Liver (tissue), 7 donors: ENCODE measurements at regions not wholly inside any gene's neighbourhood (a gene's known extent, or its start where the extent isn't known, plus 50 kb on each side); places are given as distances from the start of the nearest gene placed in this dataset.

Source experiments
- DNase-seq: peaks from one replicate; pipeline ENCODE4 v3.0.0-alpha.2; 2017; ENCODE audit warnings: low spot score
- H3K27ac ChIP-seq, 2 donors: one replicate each; pipeline ENCODE4 v1.7.0; 2013; ENCODE audit warnings: inconsistent platforms in 2 of 2, low read length in 2 of 2, control low read depth in 1 of 2, low read depth in 1 of 2, mild to moderate bottlenecking in 1 of 2
- H3K27me3 ChIP-seq, 4 donors: one replicate each; pipeline versions ENCODE4 v1.6.1 to v1.7.0; 2013; ENCODE audit warnings: low read length in 3 of 4, inconsistent platforms in 1 of 4, mild to moderate bottlenecking in 1 of 4, moderate library complexity in 1 of 4; ENCODE audit not compliant: control insufficient read depth in 4 of 4, insufficient read depth in 4 of 4
- H3K36me3 ChIP-seq, 4 donors: one replicate each; pipeline versions ENCODE4 v1.6.1 to v1.7.0; 2013; ENCODE audit warnings: low read length in 3 of 4, mild to moderate bottlenecking in 3 of 4, low read depth in 1 of 4, moderate library complexity in 1 of 4; ENCODE audit not compliant: control insufficient read depth in 4 of 4, insufficient read depth in 3 of 4
- H3K4me1 ChIP-seq, 4 donors: one replicate each; pipeline versions ENCODE4 v1.6.1 to v1.7.0; 2013; ENCODE audit warnings: low read length in 3 of 4, mild to moderate bottlenecking in 3 of 4, moderate library complexity in 1 of 4; ENCODE audit not compliant: control insufficient read depth in 4 of 4, insufficient read depth in 4 of 4
- H3K4me3 ChIP-seq, 3 donors: one replicate each; pipeline versions ENCODE4 v1.6.1 to v1.7.0; 2013; ENCODE audit warnings: low read length in 3 of 3, control low read depth in 1 of 3, low read depth in 1 of 3, mild to moderate bottlenecking in 1 of 3
- H3K9ac ChIP-seq, 2 donors: one replicate each; pipeline ENCODE4 v1.7.0; 2013; ENCODE audit warnings: low read length in 2 of 2, mild to moderate bottlenecking in 2 of 2, moderate library complexity in 2 of 2, control low read depth in 1 of 2, low read depth in 1 of 2
- H3K9me3 ChIP-seq, 4 donors: one replicate each; pipeline versions ENCODE4 v1.6.1 to v1.7.0; 2013; ENCODE audit warnings: low read length in 3 of 4; ENCODE audit not compliant: control insufficient read depth in 4 of 4
- EGR1 ChIP-seq, 2 donors: IDR thresholded peaks; 2 replicates each; pipeline ENCODE4 v1.6.1; 2016 to 2018; ENCODE audit warnings: antibody characterized with exemption in 2 of 2, low read depth in 2 of 2
- FOXA1 ChIP-seq: IDR thresholded peaks from 2 replicates; pipeline ENCODE4 v1.6.1; 2016; ENCODE audit warnings: antibody characterized with exemption
- FOXA2 ChIP-seq: IDR thresholded peaks from 2 replicates; pipeline ENCODE4 v1.6.1; 2016; ENCODE audit warnings: antibody characterized with exemption
- GABPA ChIP-seq, 2 donors: IDR thresholded peaks in 1 of 2; conservative IDR thresholded peaks in 1 of 2; 2 replicates each; pipeline ENCODE4 v1.6.1; 2016; ENCODE audit warnings: antibody characterized with exemption in 2 of 2, mild to moderate bottlenecking in 1 of 2, moderate library complexity in 1 of 2
- HNF4A ChIP-seq, 2 donors: conservative IDR thresholded peaks; 2 replicates each; pipeline ENCODE4 v1.6.1; 2016; ENCODE audit warnings: antibody characterized with exemption in 2 of 2, mild to moderate bottlenecking in 2 of 2
- HNF4G ChIP-seq: IDR thresholded peaks from 2 replicates; pipeline ENCODE4 v1.6.1; 2016; ENCODE audit warnings: antibody characterized with exemption
- JUND ChIP-seq, 2 donors: IDR thresholded peaks; 2 replicates each; pipeline ENCODE4 v1.6.1; 2016; ENCODE audit warnings: antibody characterized with exemption in 2 of 2
- NR2F2 ChIP-seq: IDR thresholded peaks from 2 replicates; pipeline ENCODE4 v1.6.1; 2016; ENCODE audit warnings: antibody characterized with exemption
- RAD21 ChIP-seq, 2 donors: IDR thresholded peaks; 2 replicates each; pipeline ENCODE4 v1.6.1; 2016; ENCODE audit warnings: antibody characterized with exemption in 2 of 2, mild to moderate bottlenecking in 2 of 2
- RXRA ChIP-seq, 2 donors: IDR thresholded peaks; 2 replicates each; pipeline ENCODE4 v1.6.1; 2017 to 2018; ENCODE audit warnings: antibody characterized with exemption in 2 of 2, mild to moderate bottlenecking in 1 of 2
- SP1 ChIP-seq: IDR thresholded peaks from 2 replicates; pipeline ENCODE4 v1.6.1; 2018; ENCODE audit warnings: antibody characterized with exemption, mild to moderate bottlenecking
- TAF1 ChIP-seq: conservative IDR thresholded peaks from 2 replicates; pipeline ENCODE4 v1.6.1; 2016; ENCODE audit warnings: antibody characterized with exemption, mild to moderate bottlenecking
- YY1 ChIP-seq: IDR thresholded peaks from 2 replicates; pipeline ENCODE4 v1.6.1; 2016; ENCODE audit warnings: antibody characterized with exemption, mild to moderate bottlenecking
- TF ChIP-seq, protein P1 (sequence below): IDR thresholded peaks from 2 replicates; pipeline ENCODE4 v1.6.1; 2016; ENCODE audit warnings: antibody characterized with exemption
- TF ChIP-seq, protein P2 (sequence below): IDR thresholded peaks from 2 replicates; pipeline ENCODE4 v1.6.1; 2016; ENCODE audit warnings: antibody characterized with exemption
- TF ChIP-seq, protein P3 (sequence below): IDR thresholded peaks from 2 replicates; pipeline ENCODE4 v1.6.1; 2016; ENCODE audit warnings: antibody characterized with exemption, mild to moderate bottlenecking
- TF ChIP-seq, protein P4 (sequence below): IDR thresholded peaks from 2 replicates; pipeline ENCODE4 v1.6.1; 2016; ENCODE audit warnings: antibody characterized with exemption
- TF ChIP-seq, protein P5 (sequence below): fragments of 150-350 bp; IDR thresholded peaks from 2 replicates; pipeline ENCODE4 v1.5.1; 2017; ENCODE audit warnings: improper control_type of control experiment, low read depth, low read length; ENCODE audit not compliant: missing input control
- donor health status: healthy.
- donor health status: healthy.
- donor health status: healthy.
- donor health status: healthy.

DNA sequence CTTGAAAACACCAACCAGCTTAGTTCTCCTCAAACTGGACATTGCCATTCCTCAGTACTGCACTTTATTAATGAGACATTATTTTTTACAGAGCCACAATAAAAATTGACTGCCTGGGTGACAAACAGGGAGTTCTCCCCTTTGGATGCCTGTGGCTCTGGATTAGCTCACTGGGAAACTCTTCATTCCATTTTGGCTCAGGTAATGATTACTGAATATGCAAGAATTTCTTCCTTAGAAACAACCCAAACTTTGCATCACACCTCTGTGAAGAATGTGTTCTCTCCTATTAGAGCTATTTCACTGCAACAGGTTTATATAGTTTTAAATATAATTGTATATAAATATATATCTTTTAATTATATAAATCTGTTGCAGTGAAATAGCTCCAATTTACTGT is 2065.8 kb downstream of the ARAP2 start:
- DNase-seq: no peak
- H3K36me3 ChIP-seq: no peaks in the 10 kb centered on the region
- no peaks in the 10 kb centered on the region for H3K4me1 ChIP-seq
- H3K4me3 ChIP-seq: no peak overlapping the region
- no peaks in the 10 kb centered on the region for H3K27me3 ChIP-seq
- peaks cover 0 to 3% (median 0%) of the 10 kb centered on the region in 4 donors for H3K9me3 ChIP-seq
- no peak overlapping the region for H3K27ac ChIP-seq
- H3K9ac ChIP-seq: no peak overlapping the region
- TF ChIP-seq YY1 (no peak), HNF4G (no peak), RXRA (IDR thresholded peaks at IDR 0.05) (no peak), JUND (IDR thresholded peaks at IDR 0.05) (no peak), FOXA2 (no peak), SP1 (no peak), TAF1 (no peak), FOXA1 (no peak), EGR1 (IDR thresholded peaks at IDR 0.05; ENCODE audit: low read depth in 2 of 2) (no peak), RAD21 (IDR thresholded peaks at IDR 0.05) (no peak), NR2F2 (no peak), HNF4A (conservative IDR thresholded peaks at IDR 0.05) (no peak), GABPA (IDR thresholded peaks at IDR 0.05 in 1 of 2, conservative IDR thresholded peaks at IDR 0.05 in 1 of 2) (no peak)
- TF ChIP-seq, protein P1, sequence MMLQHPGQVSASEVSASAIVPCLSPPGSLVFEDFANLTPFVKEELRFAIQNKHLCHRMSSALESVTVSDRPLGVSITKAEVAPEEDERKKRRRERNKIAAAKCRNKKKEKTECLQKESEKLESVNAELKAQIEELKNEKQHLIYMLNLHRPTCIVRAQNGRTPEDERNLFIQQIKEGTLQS: no peak
- TF ChIP-seq, protein P2, sequence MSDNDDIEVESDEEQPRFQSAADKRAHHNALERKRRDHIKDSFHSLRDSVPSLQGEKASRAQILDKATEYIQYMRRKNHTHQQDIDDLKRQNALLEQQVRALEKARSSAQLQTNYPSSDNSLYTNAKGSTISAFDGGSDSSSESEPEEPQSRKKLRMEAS: no peak
- TF ChIP-seq, protein P3, sequence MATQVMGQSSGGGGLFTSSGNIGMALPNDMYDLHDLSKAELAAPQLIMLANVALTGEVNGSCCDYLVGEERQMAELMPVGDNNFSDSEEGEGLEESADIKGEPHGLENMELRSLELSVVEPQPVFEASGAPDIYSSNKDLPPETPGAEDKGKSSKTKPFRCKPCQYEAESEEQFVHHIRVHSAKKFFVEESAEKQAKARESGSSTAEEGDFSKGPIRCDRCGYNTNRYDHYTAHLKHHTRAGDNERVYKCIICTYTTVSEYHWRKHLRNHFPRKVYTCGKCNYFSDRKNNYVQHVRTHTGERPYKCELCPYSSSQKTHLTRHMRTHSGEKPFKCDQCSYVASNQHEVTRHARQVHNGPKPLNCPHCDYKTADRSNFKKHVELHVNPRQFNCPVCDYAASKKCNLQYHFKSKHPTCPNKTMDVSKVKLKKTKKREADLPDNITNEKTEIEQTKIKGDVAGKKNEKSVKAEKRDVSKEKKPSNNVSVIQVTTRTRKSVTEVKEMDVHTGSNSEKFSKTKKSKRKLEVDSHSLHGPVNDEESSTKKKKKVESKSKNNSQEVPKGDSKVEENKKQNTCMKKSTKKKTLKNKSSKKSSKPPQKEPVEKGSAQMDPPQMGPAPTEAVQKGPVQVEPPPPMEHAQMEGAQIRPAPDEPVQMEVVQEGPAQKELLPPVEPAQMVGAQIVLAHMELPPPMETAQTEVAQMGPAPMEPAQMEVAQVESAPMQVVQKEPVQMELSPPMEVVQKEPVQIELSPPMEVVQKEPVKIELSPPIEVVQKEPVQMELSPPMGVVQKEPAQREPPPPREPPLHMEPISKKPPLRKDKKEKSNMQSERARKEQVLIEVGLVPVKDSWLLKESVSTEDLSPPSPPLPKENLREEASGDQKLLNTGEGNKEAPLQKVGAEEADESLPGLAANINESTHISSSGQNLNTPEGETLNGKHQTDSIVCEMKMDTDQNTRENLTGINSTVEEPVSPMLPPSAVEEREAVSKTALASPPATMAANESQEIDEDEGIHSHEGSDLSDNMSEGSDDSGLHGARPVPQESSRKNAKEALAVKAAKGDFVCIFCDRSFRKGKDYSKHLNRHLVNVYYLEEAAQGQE: no peak
- TF ChIP-seq, protein P4, sequence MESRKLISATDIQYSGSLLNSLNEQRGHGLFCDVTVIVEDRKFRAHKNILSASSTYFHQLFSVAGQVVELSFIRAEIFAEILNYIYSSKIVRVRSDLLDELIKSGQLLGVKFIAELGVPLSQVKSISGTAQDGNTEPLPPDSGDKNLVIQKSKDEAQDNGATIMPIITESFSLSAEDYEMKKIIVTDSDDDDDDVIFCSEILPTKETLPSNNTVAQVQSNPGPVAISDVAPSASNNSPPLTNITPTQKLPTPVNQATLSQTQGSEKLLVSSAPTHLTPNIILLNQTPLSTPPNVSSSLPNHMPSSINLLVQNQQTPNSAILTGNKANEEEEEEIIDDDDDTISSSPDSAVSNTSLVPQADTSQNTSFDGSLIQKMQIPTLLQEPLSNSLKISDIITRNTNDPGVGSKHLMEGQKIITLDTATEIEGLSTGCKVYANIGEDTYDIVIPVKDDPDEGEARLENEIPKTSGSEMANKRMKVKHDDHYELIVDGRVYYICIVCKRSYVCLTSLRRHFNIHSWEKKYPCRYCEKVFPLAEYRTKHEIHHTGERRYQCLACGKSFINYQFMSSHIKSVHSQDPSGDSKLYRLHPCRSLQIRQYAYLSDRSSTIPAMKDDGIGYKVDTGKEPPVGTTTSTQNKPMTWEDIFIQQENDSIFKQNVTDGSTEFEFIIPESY: no peak
- TF ChIP-seq, protein P5, sequence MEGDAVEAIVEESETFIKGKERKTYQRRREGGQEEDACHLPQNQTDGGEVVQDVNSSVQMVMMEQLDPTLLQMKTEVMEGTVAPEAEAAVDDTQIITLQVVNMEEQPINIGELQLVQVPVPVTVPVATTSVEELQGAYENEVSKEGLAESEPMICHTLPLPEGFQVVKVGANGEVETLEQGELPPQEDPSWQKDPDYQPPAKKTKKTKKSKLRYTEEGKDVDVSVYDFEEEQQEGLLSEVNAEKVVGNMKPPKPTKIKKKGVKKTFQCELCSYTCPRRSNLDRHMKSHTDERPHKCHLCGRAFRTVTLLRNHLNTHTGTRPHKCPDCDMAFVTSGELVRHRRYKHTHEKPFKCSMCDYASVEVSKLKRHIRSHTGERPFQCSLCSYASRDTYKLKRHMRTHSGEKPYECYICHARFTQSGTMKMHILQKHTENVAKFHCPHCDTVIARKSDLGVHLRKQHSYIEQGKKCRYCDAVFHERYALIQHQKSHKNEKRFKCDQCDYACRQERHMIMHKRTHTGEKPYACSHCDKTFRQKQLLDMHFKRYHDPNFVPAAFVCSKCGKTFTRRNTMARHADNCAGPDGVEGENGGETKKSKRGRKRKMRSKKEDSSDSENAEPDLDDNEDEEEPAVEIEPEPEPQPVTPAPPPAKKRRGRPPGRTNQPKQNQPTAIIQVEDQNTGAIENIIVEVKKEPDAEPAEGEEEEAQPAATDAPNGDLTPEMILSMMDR: no peak
